ENCODE measurements at regions not wholly inside any gene's neighbourhood (a gene's known extent, or its start where the extent isn't known, plus 50 kb on each side); places are given as distances from the start of the nearest gene placed in this dataset.

DNA sequence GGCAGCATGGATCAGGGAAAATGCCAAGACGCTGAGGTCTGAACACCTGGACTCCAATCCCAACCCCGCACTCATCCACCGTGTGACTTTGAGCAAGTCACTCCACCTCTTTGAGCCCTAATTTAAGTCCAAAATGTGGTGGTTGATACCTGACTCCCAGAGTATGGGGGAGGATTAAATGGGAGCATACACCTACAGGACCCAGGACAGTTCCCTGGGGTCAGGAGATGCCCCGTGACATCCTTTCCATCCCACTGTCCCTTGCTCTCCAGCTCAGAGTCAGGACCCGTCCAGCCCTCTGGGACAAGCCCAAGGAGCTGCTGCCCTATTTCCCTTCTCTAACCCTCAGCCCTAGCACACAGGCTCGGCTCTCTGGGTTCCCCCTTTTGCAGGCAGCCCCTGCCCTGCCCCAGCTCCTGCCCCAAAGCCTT is 276.4 kb downstream of the XXYLT1 start:
- DNase-seq (no peak), ATAC-seq (no peak)
- H3K4me1 ChIP-seq: no peaks in the 10 kb centered on the region
- H3K36me3 ChIP-seq: no peaks in the 10 kb centered on the region
- H3K27ac ChIP-seq: no peak overlapping the region
- H3K27me3 ChIP-seq: no peaks in the 10 kb centered on the region
- in situ Hi-C loops (cut with MboI; ENCODE audit: low sequenced_read_pairs in 4 of 4): no loop called here
- no peak overlapping the region for H3K4me3 ChIP-seq
- H3K9me3 ChIP-seq: no peaks in the 10 kb centered on the region
- intact Hi-C loops (cut with DNase I; ENCODE audit: low total_unique reads): no loop called here
- TF ChIP-seq CTCF (IDR thresholded peaks at IDR 0.05 in 4 of 5, conservative IDR thresholded peaks at IDR 0.05 in 1 of 5) (no peak), POLR2A (IDR thresholded peaks at IDR 0.05) (no peak)

GRCh38 chr3:194995334-194995733 is 275.6 kb downstream of the XXYLT1 start:
- in situ Hi-C loops (cut with MboI; ENCODE audit: low sequenced_read_pairs in 4 of 4): no loop called here

GRCh38 chr3:194995922-194996321 is 275.0 kb downstream of the XXYLT1 start:
- no peaks in the 10 kb centered on the region for H3K4me1 ChIP-seq
- ATAC-seq (no peak), DNase-seq (no peak)
- no peaks in the 10 kb centered on the region for H3K27me3 ChIP-seq
- TF ChIP-seq CTCF (IDR thresholded peaks at IDR 0.05 in 4 of 5, conservative IDR thresholded peaks at IDR 0.05 in 1 of 5) (no peak), POLR2A (IDR thresholded peaks at IDR 0.05) (no peak)
- no peaks in the 10 kb centered on the region for H3K36me3 ChIP-seq
- no peaks in the 10 kb centered on the region for H3K9me3 ChIP-seq
- intact Hi-C loops (cut with DNase I; ENCODE audit: low total_unique reads) (no loop called here), in situ Hi-C loops (cut with MboI; ENCODE audit: low sequenced_read_pairs in 4 of 4) (no loop called here)
- no peak overlapping the region for H3K27ac ChIP-seq
- H3K4me3 ChIP-seq: no peak overlapping the region

More at GRCh38 chr3:194995334-194995733, 275.6 kb downstream of the XXYLT1 start:
- Histone ChIP-seq H3K4me3 (no peak overlapping the region), H3K4me1 (no peaks in the 10 kb centered on the region), H3K9me3 (no peaks in the 10 kb centered on the region), H3K27ac (no peak overlapping the region), H3K36me3 (no peaks in the 10 kb centered on the region), H3K27me3 (no peaks in the 10 kb centered on the region)
- intact Hi-C loops (cut with DNase I; ENCODE audit: low total_unique reads): no loop called here
- no peak for TF ChIP-seq POLR2A (IDR thresholded peaks at IDR 0.05)
- ATAC-seq (no peak), DNase-seq (no peak)

- no peaks in the 10 kb centered on the region for H3K9me3 ChIP-seq
These were observed 274.2 kb downstream of the XXYLT1 start for GRCh38 chr3:194996746-194997145.

GRCh38 chr3:194998417-194998816 is 272.5 kb downstream of the XXYLT1 start:
- intact Hi-C loops (cut with DNase I; ENCODE audit: low total_unique reads): no loop called here
- no peak for DNase-seq

More at GRCh38 chr3:194996746-194997145, 274.2 kb downstream of the XXYLT1 start:
- H3K27me3 ChIP-seq: no peaks in the 10 kb centered on the region
- in situ Hi-C loops (cut with MboI; ENCODE audit: low sequenced_read_pairs in 4 of 4): no loop called here
- no peak for DNase-seq
- H3K36me3 ChIP-seq: no peaks in the 10 kb centered on the region
- no peak overlapping the region for H3K27ac ChIP-seq
- H3K4me3 ChIP-seq: no peak overlapping the region
- TF ChIP-seq POLR2A (IDR thresholded peaks at IDR 0.05) (no peak), CTCF (IDR thresholded peaks at IDR 0.05 in 4 of 5, conservative IDR thresholded peaks at IDR 0.05 in 1 of 5) (no peak)
- peaks cover 2% of the 10 kb centered on the region in 2 donors for H3K4me1 ChIP-seq
- intact Hi-C loops (cut with DNase I; ENCODE audit: low total_unique reads): no loop called here
- ATAC-seq: no peak

More at GRCh38 chr3:194998417-194998816, 272.5 kb downstream of the XXYLT1 start:
- no peaks in the 10 kb centered on the region for H3K36me3 ChIP-seq
- no peak for ATAC-seq
- H3K4me3 ChIP-seq: no peak overlapping the region
- no peaks in the 10 kb centered on the region for H3K27me3 ChIP-seq
- in situ Hi-C loops (cut with MboI; ENCODE audit: low sequenced_read_pairs in 4 of 4): no loop called here
- TF ChIP-seq CTCF (IDR thresholded peaks at IDR 0.05 in 4 of 5, conservative IDR thresholded peaks at IDR 0.05 in 1 of 5) (no peak), POLR2A (IDR thresholded peaks at IDR 0.05) (no peak)
- H3K4me1 ChIP-seq: peaks cover 18 to 19% of the 10 kb centered on the region in 2 donors
- no peaks in the 10 kb centered on the region for H3K9me3 ChIP-seq
- H3K27ac ChIP-seq: no peak overlapping the region

All from gastrocnemius medialis (tissue), 4 donors.